CD14-positive monocyte (primary cell): ENCODE measurements at regions not wholly inside any gene's neighbourhood (a gene's known extent, or its start where the extent isn't known, plus 50 kb on each side); places are given as distances from the start of the nearest gene placed in this dataset.

ENCODE experiments used
- DNase-seq, 3 donors: peaks; one replicate each; pipeline ENCODE4 v3.0.0-alpha.2; 2011 to 2022
- H2AFZ ChIP-seq: 2 replicates; pipeline ENCODE4 v1.6.0; 2012; ENCODE audit warnings: mild to moderate bottlenecking, low read depth, low read length, inconsistent platforms; ENCODE audit not compliant: insufficient read depth, poor library complexity, severe bottlenecking
- H3K27ac ChIP-seq, 2 donors: 1 replicate in 1 of 2; 2 replicates in 1 of 2; pipeline ENCODE4 v1.5.1; 2012 to 2013; ENCODE audit warnings: low read length in 2 of 2, control low read depth in 1 of 2, inconsistent platforms in 1 of 2, low read depth in 1 of 2, mild to moderate bottlenecking in 1 of 2
- H3K27me3 ChIP-seq, 2 donors: one replicate each; pipeline versions ENCODE4 v1.6.0 to v1.6.1; 2011 to 2013; ENCODE audit warnings: low read length in 2 of 2; ENCODE audit not compliant: control insufficient read depth in 2 of 2, insufficient read depth in 2 of 2
- H3K36me3 ChIP-seq, 2 donors: replicated peaks in 1 of 2; 1 replicate in 1 of 2; 2 replicates in 1 of 2; pipeline versions ENCODE4 v1.5.1 to v1.6.1; 2012 to 2013; ENCODE audit warnings: low read length in 2 of 2, control low read depth in 1 of 2, inconsistent platforms in 1 of 2, mild to moderate bottlenecking in 1 of 2; ENCODE audit not compliant: insufficient read depth in 2 of 2, control insufficient read depth in 1 of 2
- H3K4me1 ChIP-seq, 2 donors: 1 replicate in 1 of 2; 2 replicates in 1 of 2; pipeline versions ENCODE4 v1.5.1 to v1.6.1; 2012 to 2013; ENCODE audit warnings: low read length in 2 of 2, control low read depth in 1 of 2, inconsistent platforms in 1 of 2, mild to moderate bottlenecking in 1 of 2, moderate library complexity in 1 of 2; ENCODE audit not compliant: insufficient read depth in 2 of 2, control insufficient read depth in 1 of 2
- H3K4me2 ChIP-seq: replicated peaks from 2 replicates; pipeline ENCODE3; 2012; ENCODE audit warnings: low read length, moderate library complexity, mild to moderate bottlenecking; ENCODE audit not compliant: poor library complexity, severe bottlenecking; ENCODE audit errors: extremely low read depth
- H3K4me3 ChIP-seq, 3 experiments: fragments of 200-600 bp in 1 of 3; sonication (generic) in 1 of 3; replicated peaks in 1 of 3; 1 replicate in 2 of 3; 2 replicates in 1 of 3; pipeline ENCODE4 v1.5.1; 2011 to 2013; ENCODE audit warnings: low read length in 3 of 3, mild to moderate bottlenecking in 3 of 3, control low read depth in 2 of 3, low read depth in 2 of 3, inconsistent platforms in 1 of 3, moderate library complexity in 1 of 3
- H3K79me2 ChIP-seq: 2 replicates; pipeline ENCODE4 v1.6.0; 2012; ENCODE audit warnings: mild to moderate bottlenecking, control low read depth, inconsistent platforms, low read length, moderate library complexity; ENCODE audit not compliant: insufficient read depth
- H3K9ac ChIP-seq: 2 replicates; pipeline ENCODE4 v1.6.0; 2017; ENCODE audit warnings: low read length, mild to moderate bottlenecking; ENCODE audit not compliant: insufficient read depth, poor library complexity, severe bottlenecking
- H3K9me3 ChIP-seq, 2 donors: replicated peaks in 1 of 2; 1 replicate in 1 of 2; 2 replicates in 1 of 2; pipeline versions ENCODE4 v1.5.1 to v1.6.1; 2012 to 2013; ENCODE audit warnings: low read length in 2 of 2, control low read depth in 1 of 2; ENCODE audit not compliant: control insufficient read depth in 1 of 2, insufficient read depth in 1 of 2
- H4K20me1 ChIP-seq: 2 replicates; pipeline ENCODE4 v1.6.0; 2012; ENCODE audit warnings: mild to moderate bottlenecking, low read length, control low read depth, moderate library complexity; ENCODE audit not compliant: insufficient read depth
- H3K27ac Mint-ChIP-seq, 7 donors: one replicate each; pipeline ENCODE4 v1.8.0; 2020; ENCODE audit warnings: mild to moderate bottlenecking in 7 of 7, mixed read lengths in 7 of 7, moderate library complexity in 6 of 7, inconsistent platforms in 2 of 7
- H3K27me3 Mint-ChIP-seq, 3 donors: one replicate each; pipeline ENCODE4 v1.8.0; 2021 to 2022; ENCODE audit warnings: low read depth in 3 of 3, mild to moderate bottlenecking in 3 of 3, mixed read lengths in 3 of 3, moderate library complexity in 3 of 3, inconsistent platforms in 1 of 3
- H3K36me3 Mint-ChIP-seq, 2 donors: one replicate each; pipeline ENCODE4 v1.8.0; 2020; ENCODE audit warnings: mixed read lengths in 2 of 2, inconsistent platforms in 1 of 2, mild to moderate bottlenecking in 1 of 2
- H3K4me1 Mint-ChIP-seq: one replicate; pipeline ENCODE4 v1.8.0; 2020; ENCODE audit warnings: mild to moderate bottlenecking, mixed read lengths
- H3K4me3 Mint-ChIP-seq, 2 donors: one replicate each; pipeline ENCODE4 v1.8.0; 2020; ENCODE audit warnings: mild to moderate bottlenecking in 2 of 2, mixed read lengths in 2 of 2, moderate library complexity in 1 of 2
- H3K9me3 Mint-ChIP-seq, 7 donors: one replicate each; pipeline ENCODE4 v1.8.0; 2020 to 2022; ENCODE audit warnings: mixed read lengths in 7 of 7, mild to moderate bottlenecking in 6 of 7, moderate library complexity in 6 of 7, inconsistent platforms in 2 of 7
- WGBS: methylation state at CpG from one replicate; pipeline ENCODE4 v1.1.5; 2013; ENCODE audit warnings: missing lambda C conversion rate; ENCODE audit not compliant: insufficient coverage; 5-methylcytosine and 5-hydroxymethylcytosine counted together
- intact Hi-C, 2 donors: fragments of 100-400 bp; cut with micrococcal nuclease; formaldehyde crosslinking; loops; one replicate each; pipeline versions ENCODE4 v1.15.0 to v1.15.1; 2023
- TF ChIP-seq, protein P1 (sequence below): fragments of 200-600 bp; IDR thresholded peaks from one replicate; pipeline ENCODE4 v1.8.0; 2022; ENCODE audit warnings: antibody characterized with exemption, mild to moderate bottlenecking

DNA sequence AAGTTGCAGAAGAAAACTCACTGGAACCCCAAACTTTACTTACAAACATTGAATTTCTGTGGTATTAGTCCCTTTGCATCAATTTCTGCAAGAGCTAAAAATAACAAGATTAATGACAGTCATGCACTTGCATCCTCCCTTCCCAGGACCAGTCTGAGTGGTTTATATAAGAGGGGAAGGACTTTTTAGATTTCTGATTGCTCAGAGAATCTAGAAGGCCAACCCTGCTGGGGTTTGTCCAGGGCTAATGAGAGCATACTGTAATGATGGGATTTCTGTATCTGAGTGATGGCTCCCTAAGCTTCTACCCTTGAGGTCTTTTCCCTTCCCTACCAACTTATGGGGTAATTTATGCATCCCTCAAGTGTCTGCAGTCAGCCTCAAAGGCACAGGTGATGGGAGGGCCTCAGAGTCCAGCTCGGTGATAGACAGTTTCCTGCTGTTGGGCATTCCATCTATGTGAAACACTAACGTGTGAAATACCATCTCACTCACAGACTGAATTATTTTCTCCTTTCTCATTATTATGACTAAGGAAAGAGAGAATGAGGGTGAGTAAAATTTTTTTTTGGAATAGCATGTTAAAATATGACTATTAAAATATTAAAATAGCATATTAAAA, 556.3 kb downstream of the RIT2 start:
- WGBS, result no CpG with 5 or more reads among the region's 2 CpGs
- TF ChIP-seq, protein P1, sequence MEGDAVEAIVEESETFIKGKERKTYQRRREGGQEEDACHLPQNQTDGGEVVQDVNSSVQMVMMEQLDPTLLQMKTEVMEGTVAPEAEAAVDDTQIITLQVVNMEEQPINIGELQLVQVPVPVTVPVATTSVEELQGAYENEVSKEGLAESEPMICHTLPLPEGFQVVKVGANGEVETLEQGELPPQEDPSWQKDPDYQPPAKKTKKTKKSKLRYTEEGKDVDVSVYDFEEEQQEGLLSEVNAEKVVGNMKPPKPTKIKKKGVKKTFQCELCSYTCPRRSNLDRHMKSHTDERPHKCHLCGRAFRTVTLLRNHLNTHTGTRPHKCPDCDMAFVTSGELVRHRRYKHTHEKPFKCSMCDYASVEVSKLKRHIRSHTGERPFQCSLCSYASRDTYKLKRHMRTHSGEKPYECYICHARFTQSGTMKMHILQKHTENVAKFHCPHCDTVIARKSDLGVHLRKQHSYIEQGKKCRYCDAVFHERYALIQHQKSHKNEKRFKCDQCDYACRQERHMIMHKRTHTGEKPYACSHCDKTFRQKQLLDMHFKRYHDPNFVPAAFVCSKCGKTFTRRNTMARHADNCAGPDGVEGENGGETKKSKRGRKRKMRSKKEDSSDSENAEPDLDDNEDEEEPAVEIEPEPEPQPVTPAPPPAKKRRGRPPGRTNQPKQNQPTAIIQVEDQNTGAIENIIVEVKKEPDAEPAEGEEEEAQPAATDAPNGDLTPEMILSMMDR, result no peak
- H3K4me1 Mint-ChIP-seq, result no peaks in the 10 kb centered on the region
- Histone ChIP-seq H3K9ac (no peak overlapping the region), H3K4me1 (no peaks in the 10 kb centered on the region), H4K20me1 (no peaks in the 10 kb centered on the region), H2AFZ (no peak overlapping the region), H3K4me3 (no peak overlapping the region), H3K27ac (no peak overlapping the region), H3K9me3 (no peaks in the 10 kb centered on the region), H3K79me2 (no peaks in the 10 kb centered on the region), H3K27me3 (no peaks in the 10 kb centered on the region), H3K36me3 (no peaks in the 10 kb centered on the region), H3K4me2 (no peak overlapping the region)
- intact Hi-C loops, result no loop called here
- H3K9me3 Mint-ChIP-seq, result peaks cover 0 to 4% (median 2%) of the 10 kb centered on the region in 7 donors
- H3K27me3 Mint-ChIP-seq, result no peaks in the 10 kb centered on the region
- DNase-seq, result no peak
- no peak overlapping the region for H3K27ac Mint-ChIP-seq
- H3K36me3 Mint-ChIP-seq, result no peaks in the 10 kb centered on the region
- H3K4me3 Mint-ChIP-seq, result no peak overlapping the region

DNA sequence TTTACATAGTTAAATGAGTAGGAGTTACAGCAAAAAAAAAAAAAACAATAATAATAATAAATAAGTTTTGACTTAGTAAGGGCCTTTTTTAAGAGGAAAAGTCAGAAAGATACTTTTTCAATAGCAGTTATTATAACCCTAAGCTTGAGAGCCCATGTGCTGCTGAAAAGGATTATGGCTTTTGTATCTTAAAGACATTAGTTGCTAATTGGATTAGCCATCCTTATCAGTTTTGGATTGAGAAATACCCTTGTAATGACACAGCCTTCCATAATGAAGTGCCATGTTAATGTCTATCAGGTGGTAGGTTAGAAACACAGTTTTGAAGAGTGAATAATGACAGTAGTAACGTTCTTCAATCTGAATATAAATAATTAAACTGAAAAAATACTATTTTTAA, 554.0 kb downstream of the RIT2 start:
- H3K27ac ChIP-seq, result no peak overlapping the region
- H3K4me1 ChIP-seq, result no peaks in the 10 kb centered on the region
- H3K79me2 ChIP-seq, result no peaks in the 10 kb centered on the region
- Mint-ChIP-seq H3K4me1 (no peaks in the 10 kb centered on the region), H3K27me3 (no peaks in the 10 kb centered on the region), H3K9me3 (no peaks in the 10 kb centered on the region), H3K4me3 (no peak overlapping the region), H3K27ac (no peak overlapping the region), H3K36me3 (no peaks in the 10 kb centered on the region)
- DNase-seq, result no peak
- no peak overlapping the region for H2AFZ ChIP-seq
- TF ChIP-seq, protein P1, result no peak
- H3K9ac ChIP-seq, result no peak overlapping the region
- H3K36me3 ChIP-seq, result no peaks in the 10 kb centered on the region
- no peaks in the 10 kb centered on the region for H3K27me3 ChIP-seq
- intact Hi-C loops, result no loop called here
- H3K4me3 ChIP-seq, result no peak overlapping the region
- no peaks in the 10 kb centered on the region for H4K20me1 ChIP-seq
- WGBS, result no CpG with 5 or more reads among the region's 1 CpG
- no peak overlapping the region for H3K4me2 ChIP-seq
- no peaks in the 10 kb centered on the region for H3K9me3 ChIP-seq
